Heart left ventricle (tissue), 13 donors: ENCODE measurements at regions not wholly inside any gene's neighbourhood (a gene's known extent, or its start where the extent isn't known, plus 50 kb on each side); places are given as distances from the start of the nearest gene placed in this dataset.

Experiments used
- CTCF ChIP-seq, 12 donors: fragments of 200-600 bp; sonication (generic) in 4 of 12; IDR thresholded peaks; one replicate each; pipeline versions ENCODE4 v1.5.0 to v1.8.0; 2018 to 2022; ENCODE audit warnings: antibody characterized with exemption in 12 of 12, mild to moderate bottlenecking in 5 of 12
- POLR2A ChIP-seq, 2 donors: fragments of 450-650 bp; IDR thresholded peaks; one replicate each; pipeline ENCODE4 v1.6.1; 2017; ENCODE audit warnings: antibody characterized with exemption in 2 of 2, mild to moderate bottlenecking in 2 of 2, moderate library complexity in 2 of 2
- donor health status: ischemic (EF 13 %, LVEDD 7.1; RV severe dilation, severe dysfunction).
- donor health status: DM: no; HTN: yes; CAD: no.
- donor health status: DM: no; HTN: no; CAD: no.
- donor health status: ischemic (EF 25% LVEDD 6.9; RV normal size, moderate dysfunction).
- donor health status: ischemic (EF 25% LVEDD 5.7; RV mildly dilated, moderate dysfunction).
- donor health status: ischemic (EF 35%, LVEDD 5.7; RV mildly dilated, moderate dysfunction).
- donor health status: nonischemic (EF 11% LVEDD 7.7; RV severe dilation, severe dysfunction).
- donor health status: DM: yes; HTN: yes; CAD: no.
- donor health status: PGD.
- donor health status: ischemic (EF 29% LVEDD 5.4; RV normal size, mild dysfunction).
- donor health status: nonischemic (EF 23%, LVEDD 6.1; RV moderate dilation, normal function).

GRCh38 chr20:56979125-56979524, 287.3 kb downstream of the BMP7 start:
- TF ChIP-seq CTCF (IDR thresholded peaks at IDR 0.05) (no peak), POLR2A (IDR thresholded peaks at IDR 0.05) (no peak)
